GM23338 (cell line): ENCODE measurements at regions not wholly inside any gene's neighbourhood (a gene's known extent, or its start where the extent isn't known, plus 50 kb on each side); places are given as distances from the start of the nearest gene placed in this dataset.

Experiments used
- CREB1 ChIP-seq: fragments of 250-450 bp; sonication (Bioruptor Pico); IDR thresholded peaks from 2 replicates; pipeline ENCODE4 v1.5.0; 2020; ENCODE audit warnings: low read depth, mild to moderate bottlenecking, moderate library complexity
- CTCF ChIP-seq, 2 experiments: fragments of 200-600 bp in 1 of 2; sonication (generic) in 1 of 2; conservative IDR thresholded peaks; 2 replicates each; pipeline versions ENCODE4 v1.5.1 to v1.6.1; 2016 to 2017; ENCODE audit warnings: antibody characterized with exemption in 2 of 2, low read depth in 2 of 2, mild to moderate bottlenecking in 2 of 2, moderate library complexity in 1 of 2
- EZH2 ChIP-seq: fragments of 200-600 bp; sonication (generic); IDR thresholded peaks from one replicate; pipeline ENCODE4 v1.8.0; 2017; ENCODE audit warnings: antibody characterized with exemption, mild to moderate bottlenecking, low read depth; ENCODE audit not compliant: unreplicated experiment
- JUNB ChIP-seq: IDR thresholded peaks from one replicate; pipeline ENCODE4 v1.6.1; 2016; ENCODE audit warnings: antibody characterized with exemption; ENCODE audit not compliant: unreplicated experiment
- NANOG ChIP-seq: IDR thresholded peaks from 2 replicates; pipeline ENCODE4 v1.6.1; 2016; ENCODE audit warnings: antibody characterized with exemption, borderline replicate concordance
- POLR2AphosphoS5 ChIP-seq: IDR thresholded peaks from 2 replicates; pipeline ENCODE4 v1.6.1; 2016; ENCODE audit warnings: antibody characterized with exemption, low read depth
- STAT1 ChIP-seq: IDR thresholded peaks from one replicate; pipeline ENCODE4 v1.6.1; 2016; ENCODE audit warnings: antibody characterized with exemption; ENCODE audit not compliant: unreplicated experiment
- TF ChIP-seq, protein P1 (sequence below): IDR thresholded peaks from one replicate; pipeline ENCODE4 v1.6.1; 2018; ENCODE audit warnings: antibody characterized with exemption; ENCODE audit not compliant: unreplicated experiment
- TF ChIP-seq, protein P2 (sequence below): IDR thresholded peaks from 2 replicates; pipeline ENCODE4 v1.6.1; 2016; ENCODE audit warnings: antibody characterized with exemption

DNA sequence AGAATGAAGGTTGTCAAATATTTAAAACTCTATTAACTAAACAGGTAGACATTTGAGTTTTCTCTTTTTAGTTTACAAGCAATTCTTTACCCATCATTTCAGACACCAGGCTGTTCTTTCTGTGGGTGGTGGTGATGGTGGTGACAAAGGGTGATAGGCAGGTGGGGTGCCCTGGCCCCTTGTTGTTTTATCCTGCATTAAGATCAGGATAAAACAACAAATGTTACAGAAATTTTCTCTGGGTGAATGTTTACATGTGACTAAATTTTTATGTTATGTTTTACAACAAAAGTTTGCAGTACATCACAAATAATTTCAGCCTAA lies 85.9 kb upstream of the MDM1 start:
- TF ChIP-seq CTCF (conservative IDR thresholded peaks at IDR 0.05; ENCODE audit: low read depth in 2 of 2) (no peak), POLR2AphosphoS5 (no peak), EZH2 (no peak), STAT1 (no peak), JUNB (no peak), CREB1 (no peak), NANOG (no peak)
- TF ChIP-seq, protein P1, sequence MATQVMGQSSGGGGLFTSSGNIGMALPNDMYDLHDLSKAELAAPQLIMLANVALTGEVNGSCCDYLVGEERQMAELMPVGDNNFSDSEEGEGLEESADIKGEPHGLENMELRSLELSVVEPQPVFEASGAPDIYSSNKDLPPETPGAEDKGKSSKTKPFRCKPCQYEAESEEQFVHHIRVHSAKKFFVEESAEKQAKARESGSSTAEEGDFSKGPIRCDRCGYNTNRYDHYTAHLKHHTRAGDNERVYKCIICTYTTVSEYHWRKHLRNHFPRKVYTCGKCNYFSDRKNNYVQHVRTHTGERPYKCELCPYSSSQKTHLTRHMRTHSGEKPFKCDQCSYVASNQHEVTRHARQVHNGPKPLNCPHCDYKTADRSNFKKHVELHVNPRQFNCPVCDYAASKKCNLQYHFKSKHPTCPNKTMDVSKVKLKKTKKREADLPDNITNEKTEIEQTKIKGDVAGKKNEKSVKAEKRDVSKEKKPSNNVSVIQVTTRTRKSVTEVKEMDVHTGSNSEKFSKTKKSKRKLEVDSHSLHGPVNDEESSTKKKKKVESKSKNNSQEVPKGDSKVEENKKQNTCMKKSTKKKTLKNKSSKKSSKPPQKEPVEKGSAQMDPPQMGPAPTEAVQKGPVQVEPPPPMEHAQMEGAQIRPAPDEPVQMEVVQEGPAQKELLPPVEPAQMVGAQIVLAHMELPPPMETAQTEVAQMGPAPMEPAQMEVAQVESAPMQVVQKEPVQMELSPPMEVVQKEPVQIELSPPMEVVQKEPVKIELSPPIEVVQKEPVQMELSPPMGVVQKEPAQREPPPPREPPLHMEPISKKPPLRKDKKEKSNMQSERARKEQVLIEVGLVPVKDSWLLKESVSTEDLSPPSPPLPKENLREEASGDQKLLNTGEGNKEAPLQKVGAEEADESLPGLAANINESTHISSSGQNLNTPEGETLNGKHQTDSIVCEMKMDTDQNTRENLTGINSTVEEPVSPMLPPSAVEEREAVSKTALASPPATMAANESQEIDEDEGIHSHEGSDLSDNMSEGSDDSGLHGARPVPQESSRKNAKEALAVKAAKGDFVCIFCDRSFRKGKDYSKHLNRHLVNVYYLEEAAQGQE: no peak
- TF ChIP-seq, protein P2, sequence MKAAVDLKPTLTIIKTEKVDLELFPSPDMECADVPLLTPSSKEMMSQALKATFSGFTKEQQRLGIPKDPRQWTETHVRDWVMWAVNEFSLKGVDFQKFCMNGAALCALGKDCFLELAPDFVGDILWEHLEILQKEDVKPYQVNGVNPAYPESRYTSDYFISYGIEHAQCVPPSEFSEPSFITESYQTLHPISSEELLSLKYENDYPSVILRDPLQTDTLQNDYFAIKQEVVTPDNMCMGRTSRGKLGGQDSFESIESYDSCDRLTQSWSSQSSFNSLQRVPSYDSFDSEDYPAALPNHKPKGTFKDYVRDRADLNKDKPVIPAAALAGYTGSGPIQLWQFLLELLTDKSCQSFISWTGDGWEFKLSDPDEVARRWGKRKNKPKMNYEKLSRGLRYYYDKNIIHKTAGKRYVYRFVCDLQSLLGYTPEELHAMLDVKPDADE: no peak
